ENCODE measurements at regions not wholly inside any gene's neighbourhood (a gene's known extent, or its start where the extent isn't known, plus 50 kb on each side); places are given as distances from the start of the nearest gene placed in this dataset.

GRCh38 chr2:196279541-196279940, 108.2 kb upstream of the STK17B start:
- DNase-seq = no peak

GRCh38 chr2:196284144-196284844, 112.9 kb upstream of the STK17B start:
- no peak for DNase-seq

- DNase-seq = no peak
Observed at GRCh38 chr2:196284866-196285557, 113.6 kb upstream of the STK17B start.

- DNase-seq = no peak
Observed at GRCh38 chr2:196286821-196287220, 115.4 kb upstream of the STK17B start.

- DNase-seq = no peak
Observed at GRCh38 chr2:196287523-196287922, 116.1 kb upstream of the STK17B start.

- no peak for DNase-seq
Observed at GRCh38 chr2:196288006-196288538, 116.7 kb upstream of the STK17B start.

GRCh38 chr2:196289000-196289399, 117.6 kb upstream of the STK17B start:
- no peak for DNase-seq

GRCh38 chr2:196290136-196290535, 118.8 kb upstream of the STK17B start:
- DNase-seq = no peak

GRCh38 chr2:196290569-196290968, 119.2 kb upstream of the STK17B start:
- DNase-seq = peak in 1 of 2 experiments; percentile 32

- peak; percentile 51 to 69 for DNase-seq
Observed at GRCh38 chr2:196291426-196291825, 120.0 kb upstream of the STK17B start.

GRCh38 chr2:196291873-196292800, 120.8 kb upstream of the STK17B start:
- peak in 1 of 2 experiments; percentile 37 for DNase-seq

GRCh38 chr2:196293751-196294515, 122.6 kb upstream of the STK17B start:
- no peak for DNase-seq

- DNase-seq = no peak
Observed at GRCh38 chr2:196294516-196294909, 123.1 kb upstream of the STK17B start.

- DNase-seq = no peak
Observed at GRCh38 chr2:196295005-196295404, 123.6 kb upstream of the STK17B start.

- peak in 1 of 2 experiments; percentile 58 for DNase-seq
Observed at GRCh38 chr2:196298106-196298723, 126.8 kb upstream of the STK17B start.

GRCh38 chr2:196307775-196308305, 136.5 kb upstream of the STK17B start:
- no peak for DNase-seq

- DNase-seq = no peak
Observed at GRCh38 chr2:196309691-196310090, 138.3 kb upstream of the STK17B start.

- DNase-seq = no peak
Observed at GRCh38 chr2:196314157-196314556, 142.8 kb upstream of the STK17B start.

GRCh38 chr2:196314780-196315179, 143.4 kb upstream of the STK17B start:
- no peak for DNase-seq

GRCh38 chr2:196315388-196316049, 144.1 kb upstream of the STK17B start:
- no peak for DNase-seq

- no peak for DNase-seq
Observed at GRCh38 chr2:196316050-196316430, 144.7 kb upstream of the STK17B start.

Data from NCI-H526 (cell line).